ENCODE measurements at regions not wholly inside any gene's neighbourhood (a gene's known extent, or its start where the extent isn't known, plus 50 kb on each side); places are given as distances from the start of the nearest gene placed in this dataset.

DNA sequence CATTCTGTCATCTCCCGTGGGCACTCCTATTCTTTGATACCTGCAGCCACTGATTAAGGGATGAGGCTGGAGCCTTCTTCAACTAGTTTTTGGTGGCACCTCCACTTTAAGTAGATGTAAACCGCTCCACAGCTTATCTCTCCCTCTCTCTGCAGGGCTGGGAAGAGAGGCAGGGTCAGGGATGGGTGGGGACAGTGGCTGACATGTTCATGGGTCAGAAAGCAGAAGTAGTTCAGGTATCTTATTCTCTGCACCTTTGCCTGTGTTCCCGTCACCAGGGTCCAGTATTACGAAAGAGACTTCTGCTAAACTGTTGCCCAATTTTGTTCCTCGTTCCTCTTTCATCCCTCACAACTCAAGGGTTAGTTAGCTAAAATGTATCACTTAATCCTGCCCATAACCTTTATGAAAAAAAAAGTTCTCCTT is 51.7 kb upstream of the EDEM3 start:
- TF ChIP-seq, protein P1, sequence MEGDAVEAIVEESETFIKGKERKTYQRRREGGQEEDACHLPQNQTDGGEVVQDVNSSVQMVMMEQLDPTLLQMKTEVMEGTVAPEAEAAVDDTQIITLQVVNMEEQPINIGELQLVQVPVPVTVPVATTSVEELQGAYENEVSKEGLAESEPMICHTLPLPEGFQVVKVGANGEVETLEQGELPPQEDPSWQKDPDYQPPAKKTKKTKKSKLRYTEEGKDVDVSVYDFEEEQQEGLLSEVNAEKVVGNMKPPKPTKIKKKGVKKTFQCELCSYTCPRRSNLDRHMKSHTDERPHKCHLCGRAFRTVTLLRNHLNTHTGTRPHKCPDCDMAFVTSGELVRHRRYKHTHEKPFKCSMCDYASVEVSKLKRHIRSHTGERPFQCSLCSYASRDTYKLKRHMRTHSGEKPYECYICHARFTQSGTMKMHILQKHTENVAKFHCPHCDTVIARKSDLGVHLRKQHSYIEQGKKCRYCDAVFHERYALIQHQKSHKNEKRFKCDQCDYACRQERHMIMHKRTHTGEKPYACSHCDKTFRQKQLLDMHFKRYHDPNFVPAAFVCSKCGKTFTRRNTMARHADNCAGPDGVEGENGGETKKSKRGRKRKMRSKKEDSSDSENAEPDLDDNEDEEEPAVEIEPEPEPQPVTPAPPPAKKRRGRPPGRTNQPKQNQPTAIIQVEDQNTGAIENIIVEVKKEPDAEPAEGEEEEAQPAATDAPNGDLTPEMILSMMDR (conservative IDR thresholded peaks at IDR 0.05; ENCODE audit: low read depth, low read length) = no peak
- no peak for DNase-seq (ENCODE audit: low read depth)

DNA sequence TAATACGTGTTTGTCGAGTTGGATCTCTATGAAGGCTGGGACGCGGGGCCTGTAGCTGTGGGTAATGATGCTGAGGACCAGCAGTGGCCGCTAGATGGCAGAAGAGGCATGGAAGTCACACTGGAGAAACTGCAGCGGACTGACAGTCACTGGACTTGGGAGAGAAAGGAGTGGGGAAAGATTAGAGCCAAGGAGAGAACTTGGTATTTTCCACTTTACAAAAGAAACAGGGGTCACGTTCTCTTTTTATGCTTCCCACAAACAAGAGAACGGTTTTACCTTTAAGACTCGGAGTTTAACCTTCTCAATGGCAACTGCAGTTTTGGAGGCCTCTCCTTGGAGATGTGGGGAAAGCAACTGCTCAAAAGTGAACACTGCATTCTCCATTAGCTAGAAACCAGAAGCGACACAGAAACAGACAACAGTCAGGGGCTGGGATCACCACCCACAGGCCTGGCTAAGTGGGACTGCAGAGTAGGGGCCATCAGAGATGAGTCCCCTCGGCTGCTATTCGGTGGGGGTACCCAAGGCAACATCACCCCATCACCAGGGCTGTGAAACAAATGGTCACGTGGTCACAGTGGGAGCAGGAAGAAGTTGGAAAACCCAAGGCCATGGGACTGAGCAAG is 51.1 kb upstream of the EDEM3 start:
- no peak overlapping the region for H3K4me3 ChIP-seq (ENCODE audit: low read depth, low read length)
- DNase-seq (ENCODE audit: low read depth) = peak; percentile 29
- TF ChIP-seq, protein P1 (conservative IDR thresholded peaks at IDR 0.05; ENCODE audit: low read depth, low read length) = peak; percentile 85

More for the DNA sequence above, 51.7 kb upstream of the EDEM3 start:
- H3K4me3 ChIP-seq (ENCODE audit: low read depth, low read length) = no peak overlapping the region
